ENCODE measurements at regions not wholly inside any gene's neighbourhood (a gene's known extent, or its start where the extent isn't known, plus 50 kb on each side); places are given as distances from the start of the nearest gene placed in this dataset.
"Not testable (repeated sequence)": the region's sequence is repeated elsewhere in the genome, so short reads cannot be mapped to it uniquely, and the experiment has no call there.

GRCh38 chr12:91882910-91883309 is 262.7 kb downstream of the BTG1 start:
- no peak for DNase-seq

GRCh38 chr12:91880528-91880927 is 265.1 kb downstream of the BTG1 start:
- DNase-seq, result no peak

- no peak for DNase-seq
Measured at GRCh38 chr12:91877456-91878235, 268.0 kb downstream of the BTG1 start.

GRCh38 chr12:91877022-91877421 is 268.6 kb downstream of the BTG1 start:
- no peak for DNase-seq

GRCh38 chr12:91875671-91876070 is 270.0 kb downstream of the BTG1 start:
- DNase-seq, result not testable (repeated sequence)

GRCh38 chr12:91874086-91874865 is 271.4 kb downstream of the BTG1 start:
- no peak for DNase-seq

GRCh38 chr12:91871751-91872150 is 273.9 kb downstream of the BTG1 start:
- no peak for DNase-seq

GRCh38 chr12:91870872-91871707 is 274.6 kb downstream of the BTG1 start:
- no peak for DNase-seq

- DNase-seq, result no peak
Measured at GRCh38 chr12:91868054-91868453, 277.6 kb downstream of the BTG1 start.

- DNase-seq, result no peak
Measured at GRCh38 chr12:91866566-91866965, 279.1 kb downstream of the BTG1 start.

- no peak for DNase-seq
Measured at GRCh38 chr12:91863702-91864101, 281.9 kb downstream of the BTG1 start.

- no peak for DNase-seq
Measured at GRCh38 chr12:91861554-91861953, 284.1 kb downstream of the BTG1 start.

- no peak for DNase-seq
Measured at GRCh38 chr12:91859347-91859746, 286.3 kb downstream of the BTG1 start.

- DNase-seq, result no peak
Measured at GRCh38 chr12:91857813-91858542, 287.7 kb downstream of the BTG1 start.

GRCh38 chr12:91854725-91855124 is 290.9 kb downstream of the BTG1 start:
- DNase-seq, result no peak

GRCh38 chr12:91853350-91854127 is 292.1 kb downstream of the BTG1 start:
- no peak for DNase-seq

- DNase-seq, result no peak
Measured at GRCh38 chr12:91852634-91853033, 293.0 kb downstream of the BTG1 start.

- no peak for DNase-seq
Measured at GRCh38 chr12:91851741-91852477, 293.7 kb downstream of the BTG1 start.

- DNase-seq, result no peak
Measured at GRCh38 chr12:91846466-91847055, 299.1 kb downstream of the BTG1 start.

- no peak for DNase-seq
Measured at GRCh38 chr12:91845365-91845764, 300.3 kb downstream of the BTG1 start.

GRCh38 chr12:91841822-91842221 is 303.8 kb downstream of the BTG1 start:
- no peak for DNase-seq
